HK-2 (cell line): ENCODE measurements at regions not wholly inside any gene's neighbourhood (a gene's known extent, or its start where the extent isn't known, plus 50 kb on each side); places are given as distances from the start of the nearest gene placed in this dataset.

Experiments
- DNase-seq: peaks from one replicate; pipeline ENCODE4 v3.0.0-alpha.2; 2018; ENCODE audit not compliant: unreplicated experiment

GRCh38 chr17:14482715-14483114, 181.8 kb downstream of the HS3ST3B1 start:
- no peak for DNase-seq

GRCh38 chr17:14481664-14482063, 180.8 kb downstream of the HS3ST3B1 start:
- DNase-seq: no peak

GRCh38 chr17:14474591-14474990, 173.7 kb downstream of the HS3ST3B1 start:
- DNase-seq: no peak

GRCh38 chr17:14471052-14471451, 170.2 kb downstream of the HS3ST3B1 start:
- DNase-seq: no peak

- DNase-seq: no peak
Measured at GRCh38 chr17:14470417-14470816, 169.5 kb downstream of the HS3ST3B1 start.

GRCh38 chr17:14469971-14470370, 169.1 kb downstream of the HS3ST3B1 start:
- no peak for DNase-seq

GRCh38 chr17:14468858-14469257, 168.0 kb downstream of the HS3ST3B1 start:
- DNase-seq: no peak

GRCh38 chr17:14461227-14461548, 160.3 kb downstream of the HS3ST3B1 start:
- no peak for DNase-seq

GRCh38 chr17:14460516-14461226, 159.8 kb downstream of the HS3ST3B1 start:
- DNase-seq: no peak

- DNase-seq: no peak
Measured at GRCh38 chr17:14459955-14460354, 159.1 kb downstream of the HS3ST3B1 start.

GRCh38 chr17:14458724-14459123, 157.8 kb downstream of the HS3ST3B1 start:
- no peak for DNase-seq

- DNase-seq: no peak
Measured at GRCh38 chr17:14454746-14455145, 153.9 kb downstream of the HS3ST3B1 start.

GRCh38 chr17:14452856-14453255, 152.0 kb downstream of the HS3ST3B1 start:
- no peak for DNase-seq

GRCh38 chr17:14451729-14452191, 150.9 kb downstream of the HS3ST3B1 start:
- no peak for DNase-seq

GRCh38 chr17:14448818-14449217, 147.9 kb downstream of the HS3ST3B1 start:
- no peak for DNase-seq

GRCh38 chr17:14446825-14447224, 145.9 kb downstream of the HS3ST3B1 start:
- no peak for DNase-seq

- no peak for DNase-seq
Measured at GRCh38 chr17:14444915-14445314, 144.0 kb downstream of the HS3ST3B1 start.

- no peak for DNase-seq
Measured at GRCh38 chr17:14442798-14443528, 142.1 kb downstream of the HS3ST3B1 start.

- no peak for DNase-seq
Measured at GRCh38 chr17:14437176-14437575, 136.3 kb downstream of the HS3ST3B1 start.

- no peak for DNase-seq
Measured at GRCh38 chr17:14436266-14436665, 135.4 kb downstream of the HS3ST3B1 start.

GRCh38 chr17:14434506-14434905, 133.6 kb downstream of the HS3ST3B1 start:
- DNase-seq: no peak

- DNase-seq: no peak
Measured at GRCh38 chr17:14432079-14432478, 131.2 kb downstream of the HS3ST3B1 start.

- no peak for DNase-seq
Measured at GRCh38 chr17:14429084-14429483, 128.2 kb downstream of the HS3ST3B1 start.
